ENCODE measurements at regions not wholly inside any gene's neighbourhood (a gene's known extent, or its start where the extent isn't known, plus 50 kb on each side); places are given as distances from the start of the nearest gene placed in this dataset.

DNA sequence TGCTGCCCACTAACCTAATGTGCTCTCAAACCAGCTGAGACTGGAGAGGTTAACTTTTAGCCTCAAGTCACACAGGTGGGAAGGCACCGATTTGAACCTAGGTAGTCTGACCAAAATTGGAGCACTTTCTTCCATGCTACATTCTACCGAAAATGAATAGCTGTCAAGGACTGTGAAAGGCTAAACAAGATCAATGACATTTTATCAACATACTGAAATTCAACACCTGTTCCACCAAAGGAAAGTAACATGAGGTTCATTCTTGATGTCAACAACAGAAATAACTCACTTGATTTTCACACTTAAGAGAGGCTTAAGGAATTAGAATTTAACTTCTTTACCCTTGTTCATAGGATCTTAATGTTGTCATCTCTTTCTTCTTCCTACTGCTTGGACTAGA is 284.4 kb upstream of the MON1B start:
- Histone ChIP-seq H3K4me2 (no peak overlapping the region), H4K20me1 (ENCODE audit: insufficient read depth) (no peaks in the 10 kb centered on the region), H3K4me3 (IDR thresholded peaks at IDR 0.05; ENCODE audit: insufficient read depth, low read depth, low read length) (no peak overlapping the region), H3K36me3 (ENCODE audit: insufficient read depth) (no peaks in the 10 kb centered on the region), H3K9ac (no peak overlapping the region), H3K27me3 (ENCODE audit: insufficient read depth, low read depth) (no peaks in the 10 kb centered on the region), H2AFZ (ENCODE audit: low read depth) (no peak overlapping the region), H3K27ac (no peak overlapping the region), H3K79me2 (ENCODE audit: insufficient read depth, low read depth) (no peaks in the 10 kb centered on the region), H3K4me1 (ENCODE audit: low read depth, poor library complexity, severe bottlenecking) (no peaks in the 10 kb centered on the region)
- TF ChIP-seq, protein P1, sequence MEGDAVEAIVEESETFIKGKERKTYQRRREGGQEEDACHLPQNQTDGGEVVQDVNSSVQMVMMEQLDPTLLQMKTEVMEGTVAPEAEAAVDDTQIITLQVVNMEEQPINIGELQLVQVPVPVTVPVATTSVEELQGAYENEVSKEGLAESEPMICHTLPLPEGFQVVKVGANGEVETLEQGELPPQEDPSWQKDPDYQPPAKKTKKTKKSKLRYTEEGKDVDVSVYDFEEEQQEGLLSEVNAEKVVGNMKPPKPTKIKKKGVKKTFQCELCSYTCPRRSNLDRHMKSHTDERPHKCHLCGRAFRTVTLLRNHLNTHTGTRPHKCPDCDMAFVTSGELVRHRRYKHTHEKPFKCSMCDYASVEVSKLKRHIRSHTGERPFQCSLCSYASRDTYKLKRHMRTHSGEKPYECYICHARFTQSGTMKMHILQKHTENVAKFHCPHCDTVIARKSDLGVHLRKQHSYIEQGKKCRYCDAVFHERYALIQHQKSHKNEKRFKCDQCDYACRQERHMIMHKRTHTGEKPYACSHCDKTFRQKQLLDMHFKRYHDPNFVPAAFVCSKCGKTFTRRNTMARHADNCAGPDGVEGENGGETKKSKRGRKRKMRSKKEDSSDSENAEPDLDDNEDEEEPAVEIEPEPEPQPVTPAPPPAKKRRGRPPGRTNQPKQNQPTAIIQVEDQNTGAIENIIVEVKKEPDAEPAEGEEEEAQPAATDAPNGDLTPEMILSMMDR (conservative IDR thresholded peaks at IDR 0.05; ENCODE audit: low read depth, low read length) = no peak

DNA sequence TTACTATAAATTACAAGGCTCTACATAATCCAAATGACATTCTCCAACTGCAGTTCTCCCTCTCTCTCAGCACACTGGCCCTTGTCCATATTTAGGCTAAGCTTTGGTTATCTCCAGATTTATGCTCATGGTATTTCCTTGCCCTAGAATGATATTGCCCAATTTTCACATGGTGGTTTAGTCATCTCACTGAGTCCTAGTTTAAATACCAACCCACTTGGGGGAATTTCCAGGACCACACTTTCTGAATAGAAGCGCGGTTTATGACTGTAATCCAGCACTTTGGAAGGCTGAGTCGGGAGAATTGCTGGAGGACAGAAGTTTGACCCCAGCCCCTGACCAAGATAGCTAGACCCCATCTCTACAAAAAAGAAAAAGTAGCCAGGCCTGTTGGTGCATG is 280.1 kb upstream of the MON1B start:
- H3K4me2 ChIP-seq = no peak overlapping the region
- H2AFZ ChIP-seq (ENCODE audit: low read depth) = no peak overlapping the region
- H3K27ac ChIP-seq = no peak overlapping the region
- H3K4me1 ChIP-seq (ENCODE audit: low read depth, poor library complexity, severe bottlenecking) = no peaks in the 10 kb centered on the region
- no peaks in the 10 kb centered on the region for H4K20me1 ChIP-seq (ENCODE audit: insufficient read depth)
- H3K36me3 ChIP-seq (ENCODE audit: insufficient read depth) = no peaks in the 10 kb centered on the region
- TF ChIP-seq, protein P1 (conservative IDR thresholded peaks at IDR 0.05; ENCODE audit: low read depth, low read length) = no peak
- H3K27me3 ChIP-seq (ENCODE audit: insufficient read depth, low read depth) = no peaks in the 10 kb centered on the region
- H3K79me2 ChIP-seq (ENCODE audit: insufficient read depth, low read depth) = no peaks in the 10 kb centered on the region
- H3K4me3 ChIP-seq (IDR thresholded peaks at IDR 0.05; ENCODE audit: insufficient read depth, low read depth, low read length) = no peak overlapping the region
- no peak overlapping the region for H3K9ac ChIP-seq

DNA sequence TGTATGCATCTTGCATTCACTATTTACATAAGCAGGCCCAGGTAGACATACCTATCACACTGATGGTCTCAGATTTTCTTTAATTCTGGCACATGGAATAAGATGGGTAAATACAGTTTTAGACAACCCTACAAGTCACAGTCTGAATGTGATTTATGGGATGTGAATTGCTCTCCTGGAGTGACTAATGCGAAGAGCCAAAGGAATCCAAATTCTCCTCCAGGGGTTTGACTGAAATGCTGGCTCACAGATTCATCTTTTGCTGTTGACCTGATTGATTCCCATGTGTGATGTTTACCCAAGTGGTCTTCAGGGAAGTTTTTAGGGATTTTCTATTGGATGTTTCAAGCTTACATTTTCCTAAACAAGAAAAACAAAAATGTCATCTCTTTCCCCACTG is 277.9 kb upstream of the MON1B start:
- Histone ChIP-seq H2AFZ (ENCODE audit: low read depth) (no peak overlapping the region), H3K27me3 (ENCODE audit: insufficient read depth, low read depth) (no peaks in the 10 kb centered on the region), H3K4me3 (IDR thresholded peaks at IDR 0.05; ENCODE audit: insufficient read depth, low read depth, low read length) (no peak overlapping the region), H3K4me1 (ENCODE audit: low read depth, poor library complexity, severe bottlenecking) (no peaks in the 10 kb centered on the region), H3K79me2 (ENCODE audit: insufficient read depth, low read depth) (no peaks in the 10 kb centered on the region), H3K9ac (no peak overlapping the region), H3K4me2 (no peak overlapping the region), H4K20me1 (ENCODE audit: insufficient read depth) (no peaks in the 10 kb centered on the region), H3K27ac (no peak overlapping the region), H3K36me3 (ENCODE audit: insufficient read depth) (no peaks in the 10 kb centered on the region)
- TF ChIP-seq, protein P1 (conservative IDR thresholded peaks at IDR 0.05; ENCODE audit: low read depth, low read length) = no peak

DNA sequence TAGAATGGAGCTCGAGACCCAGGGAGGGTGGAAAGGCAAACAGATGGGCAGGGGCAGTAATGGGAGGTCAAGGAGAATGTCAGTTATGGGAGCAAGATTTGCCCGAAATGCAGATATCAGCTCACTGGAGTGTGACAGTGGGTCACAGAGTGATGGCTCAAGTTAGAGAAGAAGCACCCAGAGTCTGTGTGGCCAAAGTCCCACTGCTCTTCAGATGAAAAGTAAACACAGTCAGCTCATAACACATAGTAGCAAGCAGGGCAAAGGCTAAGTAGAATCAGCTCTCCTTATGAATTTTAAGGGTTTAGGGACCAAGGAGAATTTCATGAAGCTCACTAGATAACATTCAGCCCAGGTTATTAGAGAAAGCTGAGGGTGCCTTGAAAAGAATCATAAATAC is 264.9 kb upstream of the MON1B start:
- H2AFZ ChIP-seq (ENCODE audit: low read depth) = no peak overlapping the region
- no peak overlapping the region for H3K27ac ChIP-seq
- no peaks in the 10 kb centered on the region for H4K20me1 ChIP-seq (ENCODE audit: insufficient read depth)
- no peak overlapping the region for H3K4me2 ChIP-seq
- no peak overlapping the region for H3K4me3 ChIP-seq (IDR thresholded peaks at IDR 0.05; ENCODE audit: insufficient read depth, low read depth, low read length)
- TF ChIP-seq, protein P1 (conservative IDR thresholded peaks at IDR 0.05; ENCODE audit: low read depth, low read length) = no peak
- no peaks in the 10 kb centered on the region for H3K4me1 ChIP-seq (ENCODE audit: low read depth, poor library complexity, severe bottlenecking)
- H3K79me2 ChIP-seq (ENCODE audit: insufficient read depth, low read depth) = no peaks in the 10 kb centered on the region
- H3K36me3 ChIP-seq (ENCODE audit: insufficient read depth) = no peaks in the 10 kb centered on the region
- H3K27me3 ChIP-seq (ENCODE audit: insufficient read depth, low read depth) = no peaks in the 10 kb centered on the region
- H3K9ac ChIP-seq = no peak overlapping the region

DNA sequence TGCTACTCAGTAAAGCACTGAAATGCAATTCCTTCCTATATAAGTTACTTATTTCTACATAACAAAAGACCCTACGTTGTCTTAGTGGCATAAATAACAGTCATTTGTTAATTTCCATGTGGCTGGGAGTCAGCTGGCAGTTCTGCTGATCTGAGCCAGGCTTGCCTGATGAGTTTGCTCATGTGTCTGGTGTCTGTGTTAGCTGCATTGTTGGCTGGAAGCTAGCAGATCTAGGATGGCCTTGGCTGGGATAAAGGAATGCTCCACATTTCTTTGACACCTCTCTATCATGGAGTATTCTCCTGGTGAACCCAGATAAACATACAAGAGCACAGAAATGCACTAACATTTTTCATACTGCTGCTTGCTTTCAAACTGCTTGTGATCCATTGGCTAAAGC is 264.4 kb upstream of the MON1B start:
- Histone ChIP-seq H3K79me2 (ENCODE audit: insufficient read depth, low read depth) (no peaks in the 10 kb centered on the region), H3K27me3 (ENCODE audit: insufficient read depth, low read depth) (no peaks in the 10 kb centered on the region), H3K36me3 (ENCODE audit: insufficient read depth) (no peaks in the 10 kb centered on the region), H3K4me3 (IDR thresholded peaks at IDR 0.05; ENCODE audit: insufficient read depth, low read depth, low read length) (no peak overlapping the region), H2AFZ (ENCODE audit: low read depth) (no peak overlapping the region), H3K4me1 (ENCODE audit: low read depth, poor library complexity, severe bottlenecking) (no peaks in the 10 kb centered on the region), H4K20me1 (ENCODE audit: insufficient read depth) (no peaks in the 10 kb centered on the region), H3K9ac (no peak overlapping the region), H3K4me2 (no peak overlapping the region), H3K27ac (no peak overlapping the region)
- TF ChIP-seq, protein P1 (conservative IDR thresholded peaks at IDR 0.05; ENCODE audit: low read depth, low read length) = no peak

Measured in KMS-11 (cell line).